ENCODE measurements at regions not wholly inside any gene's neighbourhood (a gene's known extent, or its start where the extent isn't known, plus 50 kb on each side); places are given as distances from the start of the nearest gene placed in this dataset.
A peak's percentile ranks its signal among the peaks of the same experiment; 100 is the strongest.

DNA sequence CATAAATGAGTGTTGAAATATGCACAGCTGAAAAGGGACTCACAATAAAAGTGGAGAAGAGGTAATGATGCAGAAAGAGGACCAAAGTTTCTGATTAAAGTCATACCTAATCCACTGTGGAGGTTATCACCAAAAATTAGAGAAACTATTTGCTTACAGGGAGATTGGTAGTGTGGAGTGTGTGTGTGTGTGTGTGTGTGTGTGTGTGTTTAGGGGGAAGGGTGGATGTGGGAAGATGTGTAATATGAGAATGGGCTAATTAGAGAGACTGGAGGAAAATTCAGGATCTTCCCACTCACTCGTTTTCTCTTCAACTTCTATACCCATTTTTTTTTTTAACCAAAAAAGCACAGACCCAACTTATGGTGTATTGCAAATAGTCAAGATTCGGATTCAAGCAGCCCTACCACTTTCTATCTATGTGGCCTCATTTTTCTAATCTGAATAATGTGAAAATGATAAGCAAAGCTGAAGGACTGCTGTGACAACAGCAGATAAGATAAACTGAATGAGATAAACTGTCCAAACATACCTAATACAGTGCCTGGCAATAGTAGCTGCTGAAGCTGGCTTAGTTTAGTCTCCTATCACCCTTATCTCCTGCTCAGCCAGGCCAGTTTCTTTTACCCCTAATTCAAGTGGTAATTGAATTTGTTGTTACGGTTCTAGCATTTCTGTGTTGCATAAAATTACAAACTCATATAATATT lies 501.1 kb downstream of the KDM4C start:
- FAIRE-seq, result no peak
- DNase-seq (ENCODE audit: low read depth), result no peak
- Histone ChIP-seq H3K4me3 (ENCODE audit: low read depth, low read length) (no peak overlapping the region), H3K27me3 (ENCODE audit: control insufficient read depth, insufficient read depth, low read length) (no peaks in the 10 kb centered on the region), H3K36me3 (ENCODE audit: control insufficient read depth, insufficient read depth, low read length) (no peaks in the 10 kb centered on the region)
- TF ChIP-seq, protein P1, sequence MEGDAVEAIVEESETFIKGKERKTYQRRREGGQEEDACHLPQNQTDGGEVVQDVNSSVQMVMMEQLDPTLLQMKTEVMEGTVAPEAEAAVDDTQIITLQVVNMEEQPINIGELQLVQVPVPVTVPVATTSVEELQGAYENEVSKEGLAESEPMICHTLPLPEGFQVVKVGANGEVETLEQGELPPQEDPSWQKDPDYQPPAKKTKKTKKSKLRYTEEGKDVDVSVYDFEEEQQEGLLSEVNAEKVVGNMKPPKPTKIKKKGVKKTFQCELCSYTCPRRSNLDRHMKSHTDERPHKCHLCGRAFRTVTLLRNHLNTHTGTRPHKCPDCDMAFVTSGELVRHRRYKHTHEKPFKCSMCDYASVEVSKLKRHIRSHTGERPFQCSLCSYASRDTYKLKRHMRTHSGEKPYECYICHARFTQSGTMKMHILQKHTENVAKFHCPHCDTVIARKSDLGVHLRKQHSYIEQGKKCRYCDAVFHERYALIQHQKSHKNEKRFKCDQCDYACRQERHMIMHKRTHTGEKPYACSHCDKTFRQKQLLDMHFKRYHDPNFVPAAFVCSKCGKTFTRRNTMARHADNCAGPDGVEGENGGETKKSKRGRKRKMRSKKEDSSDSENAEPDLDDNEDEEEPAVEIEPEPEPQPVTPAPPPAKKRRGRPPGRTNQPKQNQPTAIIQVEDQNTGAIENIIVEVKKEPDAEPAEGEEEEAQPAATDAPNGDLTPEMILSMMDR (IDR thresholded peaks at IDR 0.05; ENCODE audit: insufficient read depth, low read length, severe bottlenecking), result no peak

DNA sequence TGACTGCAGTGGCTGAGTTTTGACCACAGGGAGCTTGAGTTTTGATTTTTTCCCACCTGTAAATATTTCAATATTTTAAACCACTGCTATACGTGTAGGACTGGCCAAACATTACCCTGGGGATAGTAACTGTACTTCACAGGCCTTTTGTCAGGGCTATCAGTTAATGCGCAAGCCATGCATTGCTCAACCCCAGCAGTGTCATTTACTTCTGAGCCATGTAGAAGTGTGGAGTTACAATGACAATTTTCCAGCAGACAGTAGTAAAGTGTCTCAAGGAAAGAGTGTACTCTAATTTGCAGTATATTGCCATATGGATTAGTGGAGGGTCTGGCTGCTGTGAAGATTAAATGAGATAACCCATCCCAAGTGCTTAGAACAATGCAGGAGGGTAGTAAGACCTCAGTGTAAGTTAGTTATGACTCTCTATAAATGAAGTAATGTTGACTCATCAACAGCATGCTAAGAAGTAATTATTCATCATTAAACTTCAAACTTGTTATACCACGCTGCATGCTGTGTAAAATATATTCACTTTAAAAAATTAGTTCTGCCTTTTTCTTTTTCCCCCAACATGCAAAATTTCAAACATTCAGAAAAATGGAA lies 489.2 kb downstream of the KDM4C start:
- DNase-seq (ENCODE audit: low read depth) (peak; percentile 77), FAIRE-seq (no peak)
- TF ChIP-seq, protein P1 (IDR thresholded peaks at IDR 0.05; ENCODE audit: insufficient read depth, low read length, severe bottlenecking), result no peak
- Histone ChIP-seq H3K4me3 (ENCODE audit: low read depth, low read length) (no peak overlapping the region), H3K36me3 (ENCODE audit: control insufficient read depth, insufficient read depth, low read length) (no peaks in the 10 kb centered on the region), H3K27me3 (ENCODE audit: control insufficient read depth, insufficient read depth, low read length) (no peaks in the 10 kb centered on the region)

DNA sequence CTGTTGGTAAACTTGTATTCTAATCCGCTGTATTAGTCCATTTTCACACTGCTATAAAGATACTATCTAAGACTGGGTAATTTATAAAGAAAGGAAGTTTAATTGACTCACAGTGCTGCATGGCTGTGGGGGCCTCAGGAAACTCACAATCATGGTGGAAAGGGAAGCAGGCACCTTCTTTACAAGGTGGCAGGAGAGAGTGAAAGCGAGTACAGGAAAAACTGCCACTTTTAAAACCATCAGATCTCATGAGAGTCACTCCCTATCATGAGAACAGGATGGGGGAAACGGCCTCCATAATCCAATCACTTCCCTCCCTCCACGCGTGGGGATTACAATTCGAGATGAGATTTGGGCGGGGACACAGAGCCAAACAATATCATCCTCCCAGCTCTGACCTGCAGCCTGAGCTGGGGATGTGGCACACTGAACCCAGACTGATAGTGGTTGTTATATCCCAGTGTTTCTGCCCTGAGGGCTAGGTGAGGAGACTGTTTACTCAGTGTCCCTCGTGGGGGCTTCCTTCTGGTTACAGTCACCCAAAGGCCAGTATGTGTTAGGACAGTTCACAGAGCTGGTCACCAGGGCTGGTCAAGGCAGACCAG lies 488.3 kb downstream of the KDM4C start:
- FAIRE-seq (no peak), DNase-seq (ENCODE audit: low read depth) (no peak)
- H3K36me3 ChIP-seq (ENCODE audit: control insufficient read depth, insufficient read depth, low read length), result no peaks in the 10 kb centered on the region
- H3K27me3 ChIP-seq (ENCODE audit: control insufficient read depth, insufficient read depth, low read length), result no peaks in the 10 kb centered on the region
- TF ChIP-seq, protein P1 (IDR thresholded peaks at IDR 0.05; ENCODE audit: insufficient read depth, low read length, severe bottlenecking), result no peak
- no peak overlapping the region for H3K4me3 ChIP-seq (ENCODE audit: low read depth, low read length)

DNA sequence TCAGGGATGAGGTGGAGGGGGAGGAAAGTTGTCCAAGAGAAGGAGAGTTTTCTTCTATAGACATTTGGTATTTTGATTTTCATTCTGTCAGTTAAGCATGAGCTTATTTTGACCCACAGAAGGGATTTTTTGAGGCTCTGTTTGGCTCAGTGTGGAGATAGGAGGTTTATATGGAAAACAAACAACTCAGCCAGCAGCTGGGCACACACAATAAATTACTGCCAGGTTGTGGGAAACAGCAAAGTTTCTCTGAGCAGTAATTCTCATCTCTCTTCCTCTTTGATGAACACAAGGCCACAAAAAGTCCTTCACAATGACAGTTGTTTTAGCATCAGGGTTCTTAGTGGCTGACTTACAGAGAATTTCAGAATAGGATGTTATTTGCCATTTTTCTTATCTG lies 486.1 kb downstream of the KDM4C start:
- DNase-seq (ENCODE audit: low read depth) (no peak), FAIRE-seq (peak; percentile 75)
- no peaks in the 10 kb centered on the region for H3K36me3 ChIP-seq (ENCODE audit: control insufficient read depth, insufficient read depth, low read length)
- no peaks in the 10 kb centered on the region for H3K27me3 ChIP-seq (ENCODE audit: control insufficient read depth, insufficient read depth, low read length)
- TF ChIP-seq, protein P1 (IDR thresholded peaks at IDR 0.05; ENCODE audit: insufficient read depth, low read length, severe bottlenecking), result no peak
- H3K4me3 ChIP-seq (ENCODE audit: low read depth, low read length), result no peak overlapping the region

DNA sequence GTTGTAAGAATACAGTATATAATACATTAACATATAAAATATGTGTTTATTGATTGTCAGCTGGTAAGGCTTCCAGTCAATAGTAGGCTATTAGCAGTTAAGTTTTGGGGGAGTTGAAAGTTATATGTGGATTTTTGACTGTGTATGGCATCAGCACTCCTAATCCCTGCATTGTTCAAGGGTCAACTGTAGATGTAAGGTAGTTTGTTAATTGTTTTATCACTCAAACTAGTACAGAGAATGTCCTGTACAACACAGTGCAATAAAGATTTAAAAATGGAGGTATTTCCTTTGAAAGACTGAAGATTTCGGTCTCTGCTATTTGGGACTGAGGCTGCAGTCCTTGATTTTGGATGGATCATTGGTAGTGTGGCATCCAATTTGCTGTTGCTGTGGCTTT lies 484.4 kb downstream of the KDM4C start:
- H3K4me3 ChIP-seq (ENCODE audit: low read depth, low read length), result no peak overlapping the region
- TF ChIP-seq, protein P1 (IDR thresholded peaks at IDR 0.05; ENCODE audit: insufficient read depth, low read length, severe bottlenecking), result no peak
- H3K27me3 ChIP-seq (ENCODE audit: control insufficient read depth, insufficient read depth, low read length), result no peaks in the 10 kb centered on the region
- FAIRE-seq (no peak), DNase-seq (ENCODE audit: low read depth) (no peak)
- H3K36me3 ChIP-seq (ENCODE audit: control insufficient read depth, insufficient read depth, low read length), result no peaks in the 10 kb centered on the region
